IMR-90 (cell line): ENCODE measurements at regions not wholly inside any gene's neighbourhood (a gene's known extent, or its start where the extent isn't known, plus 50 kb on each side); places are given as distances from the start of the nearest gene placed in this dataset.

Experiments used
- ATAC-seq: fragments of 200-7000 bp; cut with Tn5 transposase; 2 replicates; pipeline ENCODE4 v1.9.1; 2020; ENCODE audit warnings: low read depth, mild to moderate bottlenecking, moderate library complexity
- BruUV-seq: library from RNA; stranded (reverse); fragments of 400-500 nt; replicated peaks from 2 replicates; lab custom pipeline; 2021; lab: Mats Ljungman, UMichigan
- CTCF ChIA-PET: fragments of 300-600 bp; formaldehyde crosslinking; extraction: SDS; loops from one replicate; lab custom pipeline; 2021; ENCODE audit warnings: antibody characterized with exemption; lab: Yijun Ruan, JAX
- POLR2A ChIA-PET: fragments of 300-600 bp; sonication (Branson Sonifier 250); formaldehyde crosslinking; loops from one replicate; lab custom pipeline; 2022; ENCODE audit warnings: antibody characterized with exemption; ENCODE audit not compliant: unreplicated experiment; lab: Charles Lee
- DNase-seq: peaks from one replicate; pipeline ENCODE4 v3.0.0; 2013
- H2AFZ ChIP-seq: replicated peaks from 2 replicates; pipeline ENCODE3; 2013; ENCODE audit warnings: low read length, mild to moderate bottlenecking; ENCODE audit not compliant: poor library complexity
- H2AK5ac ChIP-seq: 2 replicates; pipeline ENCODE4 v1.6.1; 2013; ENCODE audit warnings: low read depth, low read length, inconsistent platforms
- H2AK9ac ChIP-seq: replicated peaks from 2 replicates; pipeline ENCODE3; 2013; ENCODE audit warnings: mild to moderate bottlenecking, low read depth, low read length, moderate library complexity; ENCODE audit not compliant: poor library complexity
- H2BK120ac ChIP-seq: 2 replicates; pipeline ENCODE4 v1.6.1; 2013; ENCODE audit warnings: low read depth, low read length, inconsistent platforms
- H2BK15ac ChIP-seq: 3 replicates; pipeline ENCODE4 v1.6.1; 2013; ENCODE audit warnings: low read depth, low read length, inconsistent platforms
- H2BK20ac ChIP-seq: 2 replicates; pipeline ENCODE4 v1.6.1; 2013; ENCODE audit warnings: low read depth, mild to moderate bottlenecking, inconsistent platforms, low read length, moderate library complexity
- H2BK5ac ChIP-seq: 2 replicates; pipeline ENCODE4 v1.6.1; 2013; ENCODE audit warnings: mild to moderate bottlenecking, low read depth, low read length, inconsistent platforms; ENCODE audit not compliant: poor library complexity, severe bottlenecking
- H3K14ac ChIP-seq: replicated peaks from 2 replicates; pipeline ENCODE4 v1.6.1; 2013; ENCODE audit warnings: low read depth, low read length, inconsistent platforms
- H3K18ac ChIP-seq: 2 replicates; pipeline ENCODE4 v1.6.1; 2013; ENCODE audit warnings: low read depth, low read length, control low read depth
- H3K23ac ChIP-seq: 2 replicates; pipeline ENCODE4 v1.6.1; 2013; ENCODE audit warnings: low read depth, low read length, inconsistent platforms
- H3K27ac ChIP-seq: 2 replicates; pipeline ENCODE4 v1.5.1; 2013; ENCODE audit warnings: mild to moderate bottlenecking, control low read depth, low read length; ENCODE audit not compliant: insufficient read depth
- H3K27me3 ChIP-seq: 2 replicates; pipeline ENCODE4 v1.6.1; 2013; ENCODE audit warnings: low read length; ENCODE audit not compliant: control insufficient read depth, insufficient read depth
- H3K36me3 ChIP-seq: 2 replicates; pipeline ENCODE4 v1.6.1; 2013; ENCODE audit warnings: low read length, mixed read lengths; ENCODE audit not compliant: control insufficient read depth, insufficient read depth
- H3K4ac ChIP-seq: 2 replicates; pipeline ENCODE4 v1.6.1; 2013; ENCODE audit warnings: low read depth, low read length, inconsistent platforms
- H3K4me1 ChIP-seq: 2 replicates; pipeline ENCODE4 v1.6.1; 2013; ENCODE audit warnings: low read length, mixed read lengths; ENCODE audit not compliant: control insufficient read depth, insufficient read depth
- H3K4me2 ChIP-seq: 2 replicates; pipeline ENCODE4 v1.6.1; 2013; ENCODE audit warnings: low read depth, mild to moderate bottlenecking, control low read depth, low read length, moderate library complexity
- H3K4me3 ChIP-seq: 2 replicates; pipeline ENCODE4 v1.5.1; 2013; ENCODE audit warnings: low read depth, mild to moderate bottlenecking, control low read depth, low read length, moderate library complexity; ENCODE audit not compliant: insufficient read depth
- H3K56ac ChIP-seq: 2 replicates; pipeline ENCODE4 v1.6.1; 2013; ENCODE audit warnings: low read length, inconsistent platforms; ENCODE audit not compliant: insufficient read depth; ENCODE audit errors: extremely low read depth
- H3K79me1 ChIP-seq, 2 experiments: 2 replicates each; pipeline ENCODE4 v1.6.1; 2013; ENCODE audit warnings: low read length in 2 of 2, inconsistent platforms in 1 of 2, low read depth in 1 of 2
- H3K9ac ChIP-seq: 2 replicates; pipeline ENCODE4 v1.6.1; 2013; ENCODE audit warnings: low read depth, low read length, control low read depth
- H3K9me1 ChIP-seq: 2 replicates; pipeline ENCODE4 v1.6.1; 2013; ENCODE audit warnings: low read length, inconsistent platforms; ENCODE audit not compliant: insufficient read depth
- H3K9me3 ChIP-seq: 2 replicates; pipeline ENCODE4 v1.6.1; 2013; ENCODE audit warnings: low read length; ENCODE audit not compliant: control insufficient read depth, insufficient read depth
- H4K20me1 ChIP-seq: 2 replicates; pipeline ENCODE4 v1.6.1; 2013; ENCODE audit warnings: low read length, inconsistent platforms; ENCODE audit not compliant: insufficient read depth
- H4K5ac ChIP-seq: 2 replicates; pipeline ENCODE4 v1.6.1; 2013; ENCODE audit warnings: mild to moderate bottlenecking, low read depth, low read length, control low read depth
- H4K8ac ChIP-seq, 2 experiments: 2 replicates each; pipeline ENCODE4 v1.6.1; 2013; ENCODE audit warnings: low read depth in 2 of 2, low read length in 2 of 2, control low read depth in 1 of 2, inconsistent platforms in 1 of 2
- H4K91ac ChIP-seq: 2 replicates; pipeline ENCODE4 v1.6.1; 2013; ENCODE audit warnings: low read depth, low read length, inconsistent platforms; ENCODE audit not compliant: insufficient read depth
- BHLHE40 ChIP-seq: fragments of 150-350 bp; IDR thresholded peaks from 2 replicates; pipeline ENCODE4 v1.6.1; 2016; ENCODE audit warnings: mild to moderate bottlenecking, low read depth, low read length
- CEBPB ChIP-seq: IDR thresholded peaks from 2 replicates; pipeline ENCODE4 v1.6.1; 2012; ENCODE audit warnings: low read depth, low read length, improper control_type of control experiment
- CHD1 ChIP-seq: IDR thresholded peaks from 2 replicates; pipeline ENCODE4 v1.6.1; 2012; ENCODE audit warnings: low read depth, low read length, improper control_type of control experiment
- CTCF ChIP-seq: conservative IDR thresholded peaks from 2 replicates; pipeline ENCODE4 v1.5.1; 2012; ENCODE audit warnings: mild to moderate bottlenecking, low read depth, low read length, improper control_type of control experiment
- ELK1 ChIP-seq: fragments of 150-350 bp; IDR thresholded peaks from 2 replicates; pipeline ENCODE4 v1.6.1; 2016; ENCODE audit warnings: low read depth, mild to moderate bottlenecking, low read length, moderate library complexity, borderline replicate concordance
- MAFK ChIP-seq: IDR thresholded peaks from 2 replicates; pipeline ENCODE4 v1.6.1; 2012; ENCODE audit warnings: low read depth, low read length, improper control_type of control experiment
- MAZ ChIP-seq: IDR thresholded peaks from 2 replicates; pipeline ENCODE4 v1.6.1; 2012; ENCODE audit warnings: low read depth, mild to moderate bottlenecking, low read length, improper control_type of control experiment, moderate library complexity, borderline replicate concordance
- MXI1 ChIP-seq: IDR thresholded peaks from 2 replicates; pipeline ENCODE4 v1.6.1; 2012; ENCODE audit warnings: low read depth, mild to moderate bottlenecking, low read length, moderate library complexity, borderline replicate concordance
- NFE2L2 ChIP-seq: fragments of 150-350 bp; IDR thresholded peaks from 2 replicates; pipeline ENCODE4 v1.6.1; 2016; ENCODE audit warnings: low read depth, mild to moderate bottlenecking, low read length
- POLR2A ChIP-seq: IDR thresholded peaks from 2 replicates; pipeline ENCODE4 v1.6.1; 2012; ENCODE audit warnings: mild to moderate bottlenecking, low read depth, low read length
- RAD21 ChIP-seq: IDR thresholded peaks from 2 replicates; pipeline ENCODE4 v1.6.1; 2012; ENCODE audit warnings: low read length, improper control_type of control experiment
- RCOR1 ChIP-seq: IDR thresholded peaks from 2 replicates; pipeline ENCODE4 v1.6.1; 2012; ENCODE audit warnings: mild to moderate bottlenecking, low read length, improper control_type of control experiment; ENCODE audit not compliant: insufficient replicate concordance
- RFX5 ChIP-seq: IDR thresholded peaks from 2 replicates; pipeline ENCODE4 v1.8.0; 2012; ENCODE audit warnings: low read depth, mild to moderate bottlenecking, low read length, moderate library complexity
- USF2 ChIP-seq: fragments of 150-350 bp; IDR thresholded peaks from 2 replicates; pipeline ENCODE4 v1.6.1; 2017; ENCODE audit warnings: mild to moderate bottlenecking, antibody characterized with exemption, low read length, low read depth
- WGBS, 2 experiments: methylation state at CpG; one replicate each; pipeline versions ENCODE4 v1.1.5 to v1.1.7; 2013; ENCODE audit warnings: missing lambda C conversion rate in 2 of 2; ENCODE audit not compliant: insufficient read length in 1 of 2; ENCODE audit errors: extremely low coverage in 2 of 2; 5-methylcytosine and 5-hydroxymethylcytosine counted together
- dilution Hi-C: fragments of 300-500 bp; cut with HindIII; formaldehyde crosslinking; loops from one replicate; pipeline ENCODE4 v1.14.3; 2018; ENCODE audit warnings: low sequenced_read_pairs; ENCODE audit not compliant: unreplicated experiment
- in situ Hi-C: fragments of 300-500 bp; cut with MboI; formaldehyde crosslinking; loops from 3 replicates; pipeline ENCODE4 v1.14.3; 2019; ENCODE audit warnings: low sequenced_read_pairs, inconsistent platforms, mixed read lengths
- intact Hi-C: fragments of 100-400 bp; cut with micrococcal nuclease; formaldehyde crosslinking; loops from 2 replicates; pipeline ENCODE4 v1.10.0; 2022

- Histone ChIP-seq H4K5ac (no peak overlapping the region), H3K9me1 (no peaks in the 10 kb centered on the region), H2AFZ (no peak overlapping the region), H2BK20ac (no peak overlapping the region), H4K8ac (no peak overlapping the region), H3K23ac (no peak overlapping the region), H2AK5ac (no peak overlapping the region), H3K56ac (no peak overlapping the region), H3K27me3 (no peaks in the 10 kb centered on the region), H3K36me3 (no peaks in the 10 kb centered on the region), H3K18ac (no peak overlapping the region), H2BK15ac (no peak overlapping the region), H4K20me1 (no peaks in the 10 kb centered on the region), H2BK5ac (no peak overlapping the region), H3K4ac (no peak overlapping the region), H3K14ac (no peak overlapping the region), H2AK9ac (no peak overlapping the region), H3K27ac (no peak overlapping the region), H2BK120ac (no peak overlapping the region), H3K9me3 (peaks cover 3% of the 10 kb centered on the region; the same call in 1 of the 2 replicates), H3K4me2 (no peak overlapping the region), H4K91ac (no peak overlapping the region), H3K4me1 (no peaks in the 10 kb centered on the region), H3K9ac (no peak overlapping the region), H3K79me1 (no peaks in the 10 kb centered on the region), H3K4me3 (no peak overlapping the region)
- intact Hi-C loops = no loop called here
- ChIA-PET POLR2A (no interaction called here), CTCF (no interaction called here)
- BruUV-seq = no TSS peak
- no peak for ATAC-seq
- DNase-seq = no peak
- in situ Hi-C loops = no loop called here
- dilution Hi-C loops = no loop called here
- TF ChIP-seq MAFK (no peak), ELK1 (no peak), NFE2L2 (no peak), RAD21 (no peak), USF2 (no peak), CHD1 (no peak), RFX5 (no peak), BHLHE40 (no peak), MAZ (no peak), POLR2A (no peak), CTCF (no peak), MXI1 (no peak), RCOR1 (no peak), CEBPB (no peak)
- WGBS, 2 experiments = no CpG with 5 or more reads among the region's 1 CpG
These were observed 442.5 kb downstream of the CNTN6 start for GRCh38 chr3:1535361-1535760.
